Pancreas (tissue), 10 donors: ENCODE measurements at regions not wholly inside any gene's neighbourhood (a gene's known extent, or its start where the extent isn't known, plus 50 kb on each side); places are given as distances from the start of the nearest gene placed in this dataset.

Source experiments
- ATAC-seq, 4 donors: fragments of 200-7000 bp; cut with Tn5 transposase; one replicate each; pipeline versions ENCODE4 v1.8.0 to v1.9.1; 2020; ENCODE audit warnings: mild to moderate bottlenecking in 4 of 4, moderate library complexity in 4 of 4
- DNase-seq, 6 donors: peaks; one replicate each; pipeline ENCODE4 v3.0.0-alpha.2; 2020
- FAIRE-seq: peaks from 2 replicates; lab custom pipeline; 2012; peaks lifted over from hg19 to GRCh38; lab: Jason Lieb, UNC
- H3K27ac ChIP-seq, 4 donors: fragments of 200-600 bp; sonication (generic); 1 replicate in 3 of 4; 2 replicates in 1 of 4; pipeline versions ENCODE4 v1.5.0 to v1.8.0; 2020
- H3K27me3 ChIP-seq, 4 donors: fragments of 200-600 bp; one replicate each; pipeline ENCODE4 v1.8.0; 2021
- H3K36me3 ChIP-seq, 3 donors: fragments of 200-600 bp; sonication (generic) in 1 of 3; one replicate each; pipeline versions ENCODE4 v1.5.0 to v1.8.0; 2020 to 2021
- H3K4me1 ChIP-seq, 3 donors: fragments of 200-600 bp; one replicate each; pipeline ENCODE4 v1.8.0; 2021
- H3K4me3 ChIP-seq, 4 donors: fragments of 200-600 bp; sonication (generic) in 2 of 4; one replicate each; pipeline versions ENCODE4 v1.5.0 to v1.8.0; 2020 to 2021
- H3K9me3 ChIP-seq, 4 donors: fragments of 200-600 bp; one replicate each; pipeline ENCODE4 v1.8.0; 2021
- WGBS, 2 donors: extraction: QIAGEN DNeasy Blood & Tissue Kit; methylation state at CpG; one replicate each; pipeline ENCODE4 v1.1.7; 2013; 5-methylcytosine and 5-hydroxymethylcytosine counted together
- intact Hi-C, 3 donors: fragments of 100-400 bp; cut with DNase I; formaldehyde crosslinking; loops; one replicate each; pipeline versions ENCODE4 v1.11.1 to v1.14.2; 2022
- TF ChIP-seq, protein P1 (sequence below), 4 donors: fragments of 200-600 bp; sonication (generic) in 3 of 4; IDR thresholded peaks; one replicate each; pipeline versions ENCODE4 v1.5.0 to v1.8.0; 2021; ENCODE audit warnings: antibody characterized with exemption in 4 of 4
- donor health status: healthy with polysubstance abuse.
- donor health status: DM: no; HTN: no; CAD: no; lungs with moderate emphysema.
- donor health status: DM: no; HTN: no; CAD: no.
- donor health status: control.
- donor health status: control.
- donor health status: Bipolar disorder and iron deficiency.
- donor health status: DM: yes; HTN: yes; CAD: no.
- donor health status: DM: no; HTN: no; CAD: no.
- donor health status: DM: no; HTN: no; CAD: no.
- donor health status: DM: yes; HTN: yes; CAD: no.

DNA sequence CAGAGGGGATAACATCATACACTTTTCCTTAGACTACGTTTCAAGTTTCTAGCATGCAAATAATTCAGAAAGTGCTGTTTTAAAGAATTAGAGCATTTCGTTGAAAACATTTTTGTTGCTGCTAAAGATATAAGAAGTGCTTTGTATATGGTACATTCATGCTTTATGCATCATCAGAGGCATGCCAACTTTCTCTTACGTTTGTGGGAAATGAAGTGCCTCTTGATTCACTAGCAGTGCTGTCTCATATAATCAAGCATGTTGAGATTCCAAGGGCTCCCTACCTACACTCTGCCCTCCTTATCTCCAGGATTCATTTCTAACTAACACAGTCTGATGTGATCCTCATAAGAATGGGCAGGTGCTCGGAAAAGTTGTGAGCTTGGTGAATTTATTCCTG, 748.6 kb upstream of the DDX18 start:
- Histone ChIP-seq H3K27me3 (no peaks in the 10 kb centered on the region), H3K27ac (no peak overlapping the region), H3K4me1 (no peaks in the 10 kb centered on the region), H3K9me3 (no peaks in the 10 kb centered on the region), H3K36me3 (no peaks in the 10 kb centered on the region), H3K4me3 (no peak overlapping the region)
- 36 to 49% methylated on average over 4 of the region's 4 CpGs for WGBS, 2 donors
- DNase-seq, result no peak
- no peak for FAIRE-seq
- TF ChIP-seq, protein P1, sequence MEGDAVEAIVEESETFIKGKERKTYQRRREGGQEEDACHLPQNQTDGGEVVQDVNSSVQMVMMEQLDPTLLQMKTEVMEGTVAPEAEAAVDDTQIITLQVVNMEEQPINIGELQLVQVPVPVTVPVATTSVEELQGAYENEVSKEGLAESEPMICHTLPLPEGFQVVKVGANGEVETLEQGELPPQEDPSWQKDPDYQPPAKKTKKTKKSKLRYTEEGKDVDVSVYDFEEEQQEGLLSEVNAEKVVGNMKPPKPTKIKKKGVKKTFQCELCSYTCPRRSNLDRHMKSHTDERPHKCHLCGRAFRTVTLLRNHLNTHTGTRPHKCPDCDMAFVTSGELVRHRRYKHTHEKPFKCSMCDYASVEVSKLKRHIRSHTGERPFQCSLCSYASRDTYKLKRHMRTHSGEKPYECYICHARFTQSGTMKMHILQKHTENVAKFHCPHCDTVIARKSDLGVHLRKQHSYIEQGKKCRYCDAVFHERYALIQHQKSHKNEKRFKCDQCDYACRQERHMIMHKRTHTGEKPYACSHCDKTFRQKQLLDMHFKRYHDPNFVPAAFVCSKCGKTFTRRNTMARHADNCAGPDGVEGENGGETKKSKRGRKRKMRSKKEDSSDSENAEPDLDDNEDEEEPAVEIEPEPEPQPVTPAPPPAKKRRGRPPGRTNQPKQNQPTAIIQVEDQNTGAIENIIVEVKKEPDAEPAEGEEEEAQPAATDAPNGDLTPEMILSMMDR (IDR thresholded peaks at IDR 0.05), result no peak
- intact Hi-C loops, result no loop called here
- no peak for ATAC-seq

DNA sequence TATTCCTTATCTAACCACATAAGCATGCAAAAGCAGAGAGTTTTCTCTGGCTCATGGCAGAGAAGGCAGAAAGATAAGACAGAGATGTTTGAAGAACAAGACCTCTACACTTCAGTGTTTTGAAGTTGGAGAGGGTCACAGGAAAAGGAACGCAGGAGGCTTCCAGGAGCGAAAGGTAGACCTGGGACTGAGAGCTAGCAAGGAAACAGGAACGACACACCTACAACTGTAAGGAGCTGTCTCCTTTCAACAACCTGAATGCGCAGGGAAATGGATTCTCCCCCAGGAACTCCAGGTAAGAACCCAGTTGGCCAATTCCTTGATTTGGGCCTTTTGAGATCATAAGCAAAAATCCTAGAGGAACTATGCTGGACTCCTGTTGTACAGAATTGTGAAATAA, 746.6 kb upstream of the DDX18 start:
- Histone ChIP-seq H3K36me3 (no peaks in the 10 kb centered on the region), H3K4me3 (no peak overlapping the region), H3K9me3 (no peaks in the 10 kb centered on the region), H3K27me3 (no peaks in the 10 kb centered on the region), H3K27ac (no peak overlapping the region), H3K4me1 (no peaks in the 10 kb centered on the region)
- DNase-seq, result no peak
- intact Hi-C loops, result no loop called here
- ATAC-seq, result no peak
- TF ChIP-seq, protein P1 (IDR thresholded peaks at IDR 0.05), result no peak
- no peak for FAIRE-seq
- 62 to 78% methylated on average over 4 of the region's 4 CpGs for WGBS, 2 donors

DNA sequence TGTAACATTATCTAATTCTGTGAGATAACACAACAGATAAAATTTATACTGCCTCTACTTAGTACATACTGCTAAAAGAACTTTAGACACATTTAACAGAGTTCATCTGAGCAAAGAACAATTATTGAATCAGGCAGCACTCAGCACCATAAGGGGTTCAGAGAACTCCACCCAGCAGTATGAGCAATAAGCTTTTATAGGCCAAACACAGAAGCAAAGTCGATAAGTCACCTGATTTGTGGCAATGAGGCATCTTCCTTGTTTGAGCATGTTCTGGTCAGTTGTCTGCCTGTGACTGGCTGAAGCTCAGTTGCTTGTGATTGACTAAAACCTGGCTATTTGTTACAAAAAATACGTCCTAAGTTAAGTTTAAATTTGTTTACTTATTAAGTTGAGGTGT, 746.1 kb upstream of the DDX18 start:
- no peak for ATAC-seq
- H3K36me3 ChIP-seq, result no peaks in the 10 kb centered on the region
- H3K27ac ChIP-seq, result no peak overlapping the region
- no peaks in the 10 kb centered on the region for H3K9me3 ChIP-seq
- 20 to 36% methylated on average over 2 of the region's 2 CpGs for WGBS, 2 donors
- intact Hi-C loops, result no loop called here
- DNase-seq, result no peak
- TF ChIP-seq, protein P1 (IDR thresholded peaks at IDR 0.05), result no peak
- no peaks in the 10 kb centered on the region for H3K4me1 ChIP-seq
- H3K27me3 ChIP-seq, result no peaks in the 10 kb centered on the region
- no peak for FAIRE-seq
- H3K4me3 ChIP-seq, result no peak overlapping the region

DNA sequence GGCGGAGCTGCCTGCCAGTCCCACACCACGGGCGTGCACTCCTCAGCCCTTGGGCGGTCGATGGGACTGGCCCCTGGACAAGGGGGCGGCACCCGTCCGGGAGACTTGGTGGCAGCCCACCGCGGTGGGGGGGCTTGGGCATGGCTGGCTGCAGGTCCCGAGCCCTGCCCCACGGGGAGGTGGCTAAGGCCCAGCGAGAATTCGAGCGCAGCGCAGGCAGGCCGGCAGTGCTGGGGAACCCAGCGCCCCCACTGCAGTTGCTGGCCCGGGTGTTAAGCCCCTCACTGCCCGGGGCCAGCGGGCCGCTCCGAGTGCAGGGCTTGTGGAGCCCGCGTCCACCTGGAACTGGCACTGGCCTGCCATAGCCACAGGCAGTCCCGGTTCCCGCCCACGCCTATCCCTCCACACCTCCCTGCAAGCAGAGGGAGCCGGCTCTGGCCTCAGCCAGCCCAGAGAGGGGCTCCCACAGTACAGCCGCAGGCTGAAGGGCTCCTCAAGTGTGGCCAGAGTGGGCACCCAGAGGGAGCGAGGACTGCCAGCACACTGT, 742.9 kb upstream of the DDX18 start:
- WGBS, 2 donors, result 87 to 93% methylated on average over 31 of the region's 31 CpGs
- Histone ChIP-seq H3K27ac (no peak overlapping the region), H3K9me3 (no peaks in the 10 kb centered on the region), H3K36me3 (no peaks in the 10 kb centered on the region), H3K27me3 (no peaks in the 10 kb centered on the region), H3K4me1 (no peaks in the 10 kb centered on the region), H3K4me3 (no peak overlapping the region)
- ATAC-seq, result no peak
- intact Hi-C loops, result no loop called here
- TF ChIP-seq, protein P1 (IDR thresholded peaks at IDR 0.05), result no peak
- DNase-seq, result peak in 2 of 6 donors; percentile 15 to 65
- FAIRE-seq, result no peak

DNA sequence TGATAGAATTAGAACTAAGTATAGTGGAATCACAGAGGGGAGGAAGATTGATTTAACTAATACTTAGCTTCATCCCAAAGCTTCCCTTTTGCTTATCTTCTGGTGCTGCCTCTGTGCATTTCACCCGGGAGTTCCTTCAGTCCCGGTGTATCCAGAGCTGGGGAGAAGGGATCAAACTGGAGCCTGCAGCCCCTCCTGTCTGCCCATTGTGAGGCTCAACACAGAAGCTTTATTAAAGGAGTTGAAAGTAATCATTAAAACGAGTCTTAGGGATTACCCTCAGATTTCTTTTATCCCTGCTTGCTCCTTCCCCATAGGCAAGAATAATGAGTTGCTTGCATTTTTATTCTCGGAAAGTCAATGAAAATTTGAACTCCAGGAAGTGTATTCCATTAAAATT, 739.7 kb upstream of the DDX18 start:
- Histone ChIP-seq H3K27ac (no peak overlapping the region), H3K4me3 (no peak overlapping the region), H3K9me3 (no peaks in the 10 kb centered on the region), H3K27me3 (no peaks in the 10 kb centered on the region), H3K4me1 (no peaks in the 10 kb centered on the region), H3K36me3 (no peaks in the 10 kb centered on the region)
- FAIRE-seq (no peak), DNase-seq (no peak), ATAC-seq (no peak)
- 63 to 70% methylated on average over 4 of the region's 4 CpGs for WGBS, 2 donors
- intact Hi-C loops, result no loop called here
- TF ChIP-seq, protein P1 (IDR thresholded peaks at IDR 0.05), result no peak
